Lower lobe of right lung (tissue), 2 donors: ENCODE measurements at regions not wholly inside any gene's neighbourhood (a gene's known extent, or its start where the extent isn't known, plus 50 kb on each side); places are given as distances from the start of the nearest gene placed in this dataset.
"Not testable (repeated sequence)": the region's sequence is repeated elsewhere in the genome, so short reads cannot be mapped to it uniquely, and the experiment has no call there.

Source experiments
- ATAC-seq, 2 donors: fragments of 200-7000 bp; cut with Tn5 transposase; one replicate each; pipeline ENCODE4 v1.9.1; 2020 to 2022; ENCODE audit warnings: mild to moderate bottlenecking in 2 of 2, moderate library complexity in 2 of 2
- DNase-seq: peaks from one replicate; pipeline ENCODE4 v3.0.0-alpha.2; 2020
- H3K27ac ChIP-seq: fragments of 200-600 bp; one replicate; pipeline ENCODE4 v1.8.0; 2022
- H3K27me3 ChIP-seq: fragments of 200-600 bp; one replicate; pipeline ENCODE4 v1.8.0; 2022; ENCODE audit warnings: low read depth
- H3K36me3 ChIP-seq: fragments of 200-600 bp; one replicate; pipeline ENCODE4 v1.8.0; 2022; ENCODE audit warnings: mild to moderate bottlenecking
- H3K4me1 ChIP-seq: fragments of 200-600 bp; one replicate; pipeline ENCODE4 v1.8.0; 2022
- H3K4me3 ChIP-seq: fragments of 200-600 bp; one replicate; pipeline ENCODE4 v1.8.0; 2022; ENCODE audit warnings: mild to moderate bottlenecking
- H3K9me3 ChIP-seq: fragments of 200-600 bp; one replicate; pipeline ENCODE4 v1.8.0; 2022
- CTCF ChIP-seq: fragments of 200-600 bp; IDR thresholded peaks from one replicate; pipeline ENCODE4 v1.8.0; 2022; ENCODE audit warnings: antibody characterized with exemption, mild to moderate bottlenecking
- intact Hi-C: fragments of 100-400 bp; cut with DNase I; formaldehyde crosslinking; loops from one replicate; pipeline ENCODE4 v1.11.0; 2022
- donor health status: DM: no; HTN: yes; CAD: no; lungs with severe emphysema.

- no peak for TF ChIP-seq CTCF
These were observed 191.1 kb upstream of the LHX8 start for GRCh38 chr1:74943046-74943445.

GRCh38 chr1:74946388-74946787, 187.8 kb upstream of the LHX8 start:
- H3K4me3 ChIP-seq: no peak overlapping the region
- TF ChIP-seq CTCF: no peak
- peaks cover 3% of the 10 kb centered on the region for H3K9me3 ChIP-seq
- ATAC-seq (no peak), DNase-seq (no peak)
- no peaks in the 10 kb centered on the region for H3K4me1 ChIP-seq
- H3K27me3 ChIP-seq: no peaks in the 10 kb centered on the region
- H3K36me3 ChIP-seq: no peaks in the 10 kb centered on the region
- H3K27ac ChIP-seq: no peak overlapping the region
- intact Hi-C loops: no loop called here

More at GRCh38 chr1:74943046-74943445, 191.1 kb upstream of the LHX8 start:
- Histone ChIP-seq H3K27ac (no peak overlapping the region), H3K36me3 (no peaks in the 10 kb centered on the region), H3K4me3 (no peak overlapping the region), H3K4me1 (no peaks in the 10 kb centered on the region), H3K9me3 (peaks cover 3% of the 10 kb centered on the region), H3K27me3 (no peaks in the 10 kb centered on the region)
- no peak for ATAC-seq
- intact Hi-C loops: no loop called here
- DNase-seq: no peak

- intact Hi-C loops, H3K27me3 ChIP-seq, H3K27ac ChIP-seq, DNase-seq, ATAC-seq, H3K4me3 ChIP-seq, H3K4me1 ChIP-seq, H3K9me3 ChIP-seq, H3K36me3 ChIP-seq: not testable (repeated sequence)
These were observed 184.8 kb upstream of the LHX8 start for GRCh38 chr1:74949348-74949747.

- H3K27me3 ChIP-seq, H3K36me3 ChIP-seq, H3K4me3 ChIP-seq, H3K27ac ChIP-seq, intact Hi-C loops, ATAC-seq, DNase-seq, H3K4me1 ChIP-seq, H3K9me3 ChIP-seq: not testable (repeated sequence)
These were observed 182.2 kb upstream of the LHX8 start for GRCh38 chr1:74951981-74952380.

GRCh38 chr1:74952786-74953185, 181.4 kb upstream of the LHX8 start:
- no peaks in the 10 kb centered on the region for H3K36me3 ChIP-seq
- DNase-seq (no peak), ATAC-seq (no peak)
- H3K9me3 ChIP-seq: no peaks in the 10 kb centered on the region
- H3K27ac ChIP-seq: no peak overlapping the region
- no peak for TF ChIP-seq CTCF
- intact Hi-C loops: no loop called here
- no peaks in the 10 kb centered on the region for H3K4me1 ChIP-seq
- no peak overlapping the region for H3K4me3 ChIP-seq
- H3K27me3 ChIP-seq: no peaks in the 10 kb centered on the region

- Histone ChIP-seq H3K4me1 (no peaks in the 10 kb centered on the region), H3K9me3 (no peaks in the 10 kb centered on the region), H3K27ac (no peak overlapping the region), H3K27me3 (no peaks in the 10 kb centered on the region), H3K36me3 (no peaks in the 10 kb centered on the region), H3K4me3 (no peak overlapping the region)
- ATAC-seq (no peak), DNase-seq (no peak)
- intact Hi-C loops: no loop called here
- TF ChIP-seq CTCF: no peak
These were observed 180.6 kb upstream of the LHX8 start for GRCh38 chr1:74953622-74954021.

DNA sequence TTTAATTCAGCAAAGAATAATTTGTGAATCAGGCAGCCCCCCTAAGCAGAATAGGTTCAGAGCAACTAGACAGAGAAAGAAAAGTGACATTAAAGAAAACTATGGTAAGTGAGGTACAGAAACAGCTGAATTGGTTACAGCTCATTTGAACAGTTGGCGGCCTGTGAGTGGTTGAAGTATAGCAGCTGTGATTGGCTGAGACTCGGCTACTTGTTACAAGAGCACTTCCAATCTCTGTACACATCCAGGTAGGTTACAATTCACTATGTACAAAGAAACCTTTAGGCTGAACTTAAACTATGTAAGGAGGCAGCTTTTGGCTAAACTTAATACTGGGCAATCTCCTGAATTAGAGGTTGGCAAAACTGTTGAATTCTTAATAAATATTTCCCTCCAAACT, 171.1 kb upstream of the LHX8 start:
- ATAC-seq (no peak), DNase-seq (no peak)
- no peaks in the 10 kb centered on the region for H3K27me3 ChIP-seq
- TF ChIP-seq CTCF: no peak
- H3K36me3 ChIP-seq: no peaks in the 10 kb centered on the region
- intact Hi-C loops: no loop called here
- no peaks in the 10 kb centered on the region for H3K4me1 ChIP-seq
- no peak overlapping the region for H3K27ac ChIP-seq
- H3K9me3 ChIP-seq: no peaks in the 10 kb centered on the region
- no peak overlapping the region for H3K4me3 ChIP-seq
